Neural crest cell (in vitro differentiated cells): ENCODE measurements at regions not wholly inside any gene's neighbourhood (a gene's known extent, or its start where the extent isn't known, plus 50 kb on each side); places are given as distances from the start of the nearest gene placed in this dataset.
"Not testable (repeated sequence)": the region's sequence is repeated elsewhere in the genome, so short reads cannot be mapped to it uniquely, and the experiment has no call there.

Source experiments
- DNase-seq: peaks from one replicate; pipeline ENCODE4 v3.0.0; 2021; ENCODE audit warnings: low read depth, mixed read lengths, low spot score
- H3K27ac Mint-ChIP-seq: one replicate; pipeline ENCODE4 v1.8.0; 2021; ENCODE audit warnings: mild to moderate bottlenecking, mixed read lengths; ENCODE audit not compliant: unreplicated experiment
- H3K27me3 Mint-ChIP-seq: 2 replicates; pipeline ENCODE4 v1.8.0; 2021; ENCODE audit warnings: low read depth, mild to moderate bottlenecking, mixed read lengths
- H3K36me3 Mint-ChIP-seq: 2 replicates; pipeline ENCODE4 v1.8.0; 2021; ENCODE audit warnings: low read depth, mild to moderate bottlenecking, mixed read lengths
- H3K4me1 Mint-ChIP-seq: 2 replicates; pipeline ENCODE4 v1.8.0; 2021; ENCODE audit warnings: mixed read lengths
- H3K4me3 Mint-ChIP-seq: one replicate; pipeline ENCODE4 v1.8.0; 2021; ENCODE audit warnings: mild to moderate bottlenecking, mixed read lengths
- H3K9me3 Mint-ChIP-seq: 2 replicates; pipeline ENCODE4 v1.8.0; 2021; ENCODE audit warnings: mixed read lengths
- TF ChIP-seq, protein P1 (sequence below): fragments of 200-600 bp; sonication (generic); conservative IDR thresholded peaks from 2 replicates; pipeline ENCODE4 v1.5.0; 2021; ENCODE audit warnings: antibody characterized with exemption, mild to moderate bottlenecking

DNA sequence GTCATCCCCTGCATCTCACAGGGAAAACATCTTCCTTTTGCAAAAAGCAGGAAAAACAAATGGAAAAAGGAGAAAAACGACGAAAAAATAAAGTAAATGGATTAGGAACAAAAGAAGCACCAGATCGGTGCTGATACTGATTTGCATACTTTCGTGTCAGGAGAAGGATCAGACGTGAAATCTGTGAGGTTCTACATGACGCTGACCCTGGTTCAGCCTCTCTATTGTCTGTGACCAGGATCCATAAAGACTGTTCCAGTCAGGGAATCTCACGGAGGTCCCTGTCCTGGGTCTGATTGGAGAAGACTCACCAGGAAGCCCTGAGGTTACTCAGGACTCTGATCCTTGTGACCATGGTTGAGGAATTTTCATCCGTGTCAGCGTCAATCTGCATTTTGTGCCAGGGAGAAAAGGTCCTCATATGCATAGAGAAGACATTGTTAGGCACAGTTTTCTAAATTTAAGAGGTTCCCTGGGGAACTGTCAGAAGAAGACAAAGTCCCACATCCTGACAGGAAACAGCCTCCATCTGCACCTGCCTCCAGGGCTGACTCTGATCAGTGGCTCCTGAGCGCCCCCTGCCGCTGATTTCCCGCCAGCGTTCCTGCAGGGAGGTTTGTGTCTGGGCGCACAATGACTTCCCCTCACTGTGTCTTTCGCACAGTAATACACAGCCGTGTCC is 808.2 kb downstream of the TMEM121 start:
- not testable (repeated sequence) for H3K4me1 Mint-ChIP-seq
- H3K9me3 Mint-ChIP-seq = peaks cover 29% of the 10 kb centered on the region

DNA sequence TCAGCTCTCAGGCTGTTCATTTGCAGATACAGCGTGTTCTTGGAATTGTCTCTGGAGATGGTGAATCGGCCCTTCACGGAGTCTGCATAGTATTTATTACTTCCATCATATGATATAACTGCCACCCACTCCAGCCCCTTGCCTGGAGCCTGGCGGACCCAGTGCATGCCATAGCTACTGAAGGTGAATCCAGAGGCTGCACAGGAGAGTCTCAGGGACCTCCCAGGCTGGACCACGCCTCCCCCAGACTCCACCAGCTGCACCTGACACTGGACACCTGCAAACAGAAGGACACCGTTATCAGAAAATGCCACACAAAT is 808.7 kb downstream of the TMEM121 start:
- Mint-ChIP-seq H3K9me3 (peaks cover 29% of the 10 kb centered on the region), H3K36me3 (peaks cover 21% of the 10 kb centered on the region)
- not testable (repeated sequence) for H3K4me3 Mint-ChIP-seq, H3K27ac Mint-ChIP-seq, H3K4me1 Mint-ChIP-seq, DNase-seq, H3K27me3 Mint-ChIP-seq

More for the DNA sequence above, 808.2 kb downstream of the TMEM121 start:
- not testable (repeated sequence) for DNase-seq, H3K27ac Mint-ChIP-seq, H3K4me3 Mint-ChIP-seq, H3K27me3 Mint-ChIP-seq
- TF ChIP-seq, protein P1, sequence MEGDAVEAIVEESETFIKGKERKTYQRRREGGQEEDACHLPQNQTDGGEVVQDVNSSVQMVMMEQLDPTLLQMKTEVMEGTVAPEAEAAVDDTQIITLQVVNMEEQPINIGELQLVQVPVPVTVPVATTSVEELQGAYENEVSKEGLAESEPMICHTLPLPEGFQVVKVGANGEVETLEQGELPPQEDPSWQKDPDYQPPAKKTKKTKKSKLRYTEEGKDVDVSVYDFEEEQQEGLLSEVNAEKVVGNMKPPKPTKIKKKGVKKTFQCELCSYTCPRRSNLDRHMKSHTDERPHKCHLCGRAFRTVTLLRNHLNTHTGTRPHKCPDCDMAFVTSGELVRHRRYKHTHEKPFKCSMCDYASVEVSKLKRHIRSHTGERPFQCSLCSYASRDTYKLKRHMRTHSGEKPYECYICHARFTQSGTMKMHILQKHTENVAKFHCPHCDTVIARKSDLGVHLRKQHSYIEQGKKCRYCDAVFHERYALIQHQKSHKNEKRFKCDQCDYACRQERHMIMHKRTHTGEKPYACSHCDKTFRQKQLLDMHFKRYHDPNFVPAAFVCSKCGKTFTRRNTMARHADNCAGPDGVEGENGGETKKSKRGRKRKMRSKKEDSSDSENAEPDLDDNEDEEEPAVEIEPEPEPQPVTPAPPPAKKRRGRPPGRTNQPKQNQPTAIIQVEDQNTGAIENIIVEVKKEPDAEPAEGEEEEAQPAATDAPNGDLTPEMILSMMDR = peak; percentile 12
- H3K36me3 Mint-ChIP-seq = peaks cover 24% of the 10 kb centered on the region

DNA sequence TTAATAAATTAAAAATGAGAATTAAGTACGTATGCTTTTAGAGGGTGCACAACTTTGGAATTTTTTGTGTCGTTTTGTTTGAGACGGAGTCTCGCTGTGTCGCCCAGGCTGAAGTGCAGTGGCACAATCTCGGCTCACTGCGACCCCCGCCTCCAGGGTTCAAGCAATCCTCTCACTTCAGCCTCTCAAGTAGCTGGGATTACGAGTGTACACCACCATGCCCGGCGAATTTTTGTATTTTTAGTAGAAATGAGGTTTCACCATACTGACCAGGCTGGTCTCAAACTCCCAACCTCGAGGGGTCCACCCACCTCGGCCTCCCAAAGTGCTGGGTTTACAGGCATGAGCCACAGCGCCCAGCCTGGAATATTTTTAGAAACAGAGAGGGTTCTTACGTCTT is 812.4 kb downstream of the TMEM121 start:
- peaks cover 11% of the 10 kb centered on the region for H3K36me3 Mint-ChIP-seq
- not testable (repeated sequence) for H3K4me3 Mint-ChIP-seq, H3K27me3 Mint-ChIP-seq, H3K27ac Mint-ChIP-seq, H3K4me1 Mint-ChIP-seq, DNase-seq
- peaks cover 20% of the 10 kb centered on the region for H3K9me3 Mint-ChIP-seq

DNA sequence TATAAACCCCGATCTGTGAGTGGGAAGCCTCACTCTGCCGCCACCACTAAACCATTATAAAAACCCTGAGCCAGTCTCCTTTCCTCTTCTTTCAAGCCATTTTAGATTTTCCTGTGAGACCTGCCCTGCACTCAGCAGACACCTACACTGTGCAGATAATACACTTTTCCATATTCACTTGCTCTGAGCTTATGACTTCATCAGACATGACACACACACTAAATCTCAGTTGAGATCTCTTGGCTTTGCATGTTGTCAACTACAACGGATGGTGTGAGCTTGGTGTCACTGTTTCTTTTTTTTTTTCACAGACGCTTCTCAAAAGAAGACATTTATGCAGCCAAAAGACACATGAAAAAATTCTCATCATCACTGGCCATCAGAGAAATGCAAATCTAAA is 814.3 kb downstream of the TMEM121 start:
- H3K4me3 Mint-ChIP-seq, H3K4me1 Mint-ChIP-seq, DNase-seq, H3K27ac Mint-ChIP-seq, H3K27me3 Mint-ChIP-seq: not testable (repeated sequence)
- peaks cover 23% of the 10 kb centered on the region for H3K9me3 Mint-ChIP-seq
- H3K36me3 Mint-ChIP-seq = peaks cover 13% of the 10 kb centered on the region

DNA sequence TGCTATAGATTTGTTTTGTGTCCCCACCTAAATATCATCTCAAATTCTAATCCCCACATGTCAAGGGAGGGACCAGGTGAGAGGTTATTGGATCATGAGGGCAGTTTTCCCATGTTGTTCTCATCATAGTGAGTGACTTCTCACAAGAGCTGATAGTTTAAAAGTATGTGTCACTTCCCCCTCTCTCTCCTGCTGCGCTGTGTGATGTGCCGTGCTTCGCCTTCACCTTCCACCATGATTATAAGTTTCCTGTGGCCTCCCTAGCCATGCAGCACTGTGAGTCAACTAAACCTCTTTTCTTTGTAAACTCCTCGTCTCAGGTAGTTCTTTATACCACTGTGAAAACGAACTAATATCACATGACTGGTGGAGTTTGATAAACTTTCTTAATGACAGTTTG is 814.8 kb downstream of the TMEM121 start:
- not testable (repeated sequence) for H3K27me3 Mint-ChIP-seq, H3K4me3 Mint-ChIP-seq, H3K27ac Mint-ChIP-seq, DNase-seq, H3K4me1 Mint-ChIP-seq
- peaks cover 17% of the 10 kb centered on the region for H3K36me3 Mint-ChIP-seq
- H3K9me3 Mint-ChIP-seq = peaks cover 28% of the 10 kb centered on the region

DNA sequence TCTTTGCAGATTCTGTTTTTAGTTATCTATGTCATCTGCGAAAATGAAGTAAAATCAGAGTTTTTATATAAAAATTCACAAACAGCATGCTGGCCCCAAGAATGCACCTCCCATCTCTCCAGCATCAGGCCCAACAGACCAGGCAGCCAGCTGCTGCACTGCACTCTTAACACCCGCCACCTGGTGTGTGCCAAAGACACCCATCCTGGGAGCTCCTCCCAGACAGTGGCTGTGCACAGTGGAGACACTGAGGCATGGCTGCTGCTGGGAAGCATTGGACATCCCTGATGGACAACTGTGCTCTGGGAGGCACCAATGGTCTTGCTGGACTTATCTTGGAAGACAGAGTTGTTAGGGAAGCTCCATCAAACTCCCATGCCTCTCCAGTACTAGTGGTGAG is 817.2 kb downstream of the TMEM121 start:
- no peaks in the 10 kb centered on the region for H3K4me1 Mint-ChIP-seq

DNA sequence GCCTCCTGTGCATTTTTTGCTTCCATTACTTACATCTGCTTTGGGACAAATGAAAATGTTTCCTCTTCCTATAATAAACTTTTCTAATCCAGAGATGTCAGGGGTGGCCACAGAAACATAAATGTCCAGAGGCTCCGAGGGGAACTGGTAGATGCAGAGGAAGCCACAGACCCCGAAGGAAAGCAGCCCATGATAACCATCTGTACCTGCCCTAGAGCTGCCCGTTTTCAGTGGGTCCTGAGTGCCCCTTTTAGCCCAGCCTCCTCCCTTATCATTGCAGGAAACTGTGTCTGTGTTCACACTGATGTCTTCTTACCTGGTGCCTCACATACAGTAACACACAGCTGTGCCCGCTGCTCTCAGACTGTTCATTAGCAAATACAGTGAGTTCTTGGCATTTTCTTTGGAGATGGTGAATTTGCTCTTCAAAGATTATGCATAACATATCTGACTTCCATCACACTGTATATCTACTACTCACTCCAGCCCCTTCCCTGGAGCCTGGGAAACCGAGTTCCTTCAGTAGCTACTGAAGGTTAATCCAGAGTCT is 817.8 kb downstream of the TMEM121 start:
- H3K4me3 Mint-ChIP-seq, H3K27ac Mint-ChIP-seq, H3K27me3 Mint-ChIP-seq, DNase-seq, H3K4me1 Mint-ChIP-seq: not testable (repeated sequence)
- H3K36me3 Mint-ChIP-seq = peaks cover 36% of the 10 kb centered on the region
- H3K9me3 Mint-ChIP-seq = peaks cover 49% of the 10 kb centered on the region

More for the DNA sequence above, 817.2 kb downstream of the TMEM121 start:
- peaks cover 46% of the 10 kb centered on the region for H3K9me3 Mint-ChIP-seq
- H3K27me3 Mint-ChIP-seq = no peaks in the 10 kb centered on the region
- DNase-seq = no peak
- H3K27ac Mint-ChIP-seq = no peak overlapping the region
- TF ChIP-seq, protein P1 = no peak
- no peak overlapping the region for H3K4me3 Mint-ChIP-seq
- peaks cover 33% of the 10 kb centered on the region for H3K36me3 Mint-ChIP-seq

DNA sequence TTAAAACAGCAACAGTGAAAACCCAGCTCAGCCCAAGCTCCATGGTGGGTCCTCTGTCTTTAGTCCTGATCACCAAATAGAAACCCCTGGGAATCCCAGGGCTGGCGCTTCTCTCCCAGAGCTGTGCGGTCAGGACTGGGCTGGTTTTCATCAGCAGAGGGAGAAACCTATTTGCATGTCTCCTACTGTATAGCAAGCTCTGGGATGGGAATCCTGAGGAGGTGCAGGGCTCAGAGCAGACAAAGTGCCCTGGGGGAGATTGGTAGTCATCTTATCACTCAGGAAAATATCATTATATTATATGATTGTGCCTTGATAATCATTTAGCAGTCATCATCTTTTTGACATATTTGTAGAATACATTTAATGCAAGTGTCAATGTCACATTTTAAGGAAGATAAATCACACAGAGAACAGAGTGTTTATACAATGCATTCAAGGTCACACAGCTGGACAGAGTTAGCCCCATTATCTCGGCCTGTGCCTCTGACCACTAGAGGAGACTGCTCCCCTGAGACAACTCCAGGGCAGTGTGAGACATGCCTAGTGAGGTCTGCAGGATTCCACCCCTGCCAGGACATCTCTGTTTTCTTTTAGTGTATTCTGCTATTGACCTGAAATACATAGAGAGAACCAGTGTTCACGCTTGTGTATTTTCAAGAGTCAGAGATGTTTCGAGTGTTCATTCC is 818.6 kb downstream of the TMEM121 start:
- H3K4me3 Mint-ChIP-seq, H3K27me3 Mint-ChIP-seq, H3K4me1 Mint-ChIP-seq, H3K27ac Mint-ChIP-seq, DNase-seq: not testable (repeated sequence)
- peaks cover 49% of the 10 kb centered on the region for H3K9me3 Mint-ChIP-seq
- H3K36me3 Mint-ChIP-seq = peaks cover 39% of the 10 kb centered on the region
